Trophoblast cell (in vitro differentiated cells and primary cell): ENCODE measurements at regions not wholly inside any gene's neighbourhood (a gene's known extent, or its start where the extent isn't known, plus 50 kb on each side); places are given as distances from the start of the nearest gene placed in this dataset.
A peak's percentile ranks its signal among the peaks of the same experiment; 100 is the strongest.
"Not testable (repeated sequence)": the region's sequence is repeated elsewhere in the genome, so short reads cannot be mapped to it uniquely, and the experiment has no call there.

Experiments
- DNase-seq, 2 donors: peaks; one replicate each; pipeline ENCODE4 v3.0.0-alpha.2; 2016
- H2AFZ ChIP-seq: 2 replicates; pipeline ENCODE4 v1.6.1; 2013; ENCODE audit warnings: low read length, moderate library complexity, mild to moderate bottlenecking; ENCODE audit not compliant: insufficient read depth, poor library complexity
- H2AK5ac ChIP-seq: 2 replicates; pipeline ENCODE4 v1.6.1; 2013; ENCODE audit warnings: mild to moderate bottlenecking, low read length
- H2BK120ac ChIP-seq: 2 replicates; pipeline ENCODE4 v1.6.1; 2013; ENCODE audit warnings: low read length, mild to moderate bottlenecking, moderate library complexity; ENCODE audit not compliant: insufficient read depth, poor library complexity
- H2BK12ac ChIP-seq: 2 replicates; pipeline ENCODE4 v1.6.1; 2013; ENCODE audit warnings: mild to moderate bottlenecking, low read length, moderate library complexity
- H2BK5ac ChIP-seq: 2 replicates; pipeline ENCODE4 v1.6.1; 2013; ENCODE audit warnings: low read length, low read depth, moderate library complexity, mild to moderate bottlenecking; ENCODE audit not compliant: poor library complexity
- H3K14ac ChIP-seq: 2 replicates; pipeline ENCODE4 v1.6.1; 2013; ENCODE audit warnings: mild to moderate bottlenecking, low read length
- H3K18ac ChIP-seq: 2 replicates; pipeline ENCODE4 v1.6.1; 2013; ENCODE audit warnings: mild to moderate bottlenecking, low read length
- H3K23ac ChIP-seq: 2 replicates; pipeline ENCODE4 v1.6.1; 2013; ENCODE audit warnings: low read length
- H3K27ac ChIP-seq: 2 replicates; pipeline ENCODE4 v1.5.1; 2013; ENCODE audit warnings: low read depth, mild to moderate bottlenecking, inconsistent platforms, low read length, moderate library complexity
- H3K27me3 ChIP-seq: 2 replicates; pipeline ENCODE4 v1.6.1; 2013; ENCODE audit warnings: inconsistent platforms, mild to moderate bottlenecking, low read length, moderate library complexity; ENCODE audit not compliant: insufficient read depth
- H3K36me3 ChIP-seq, 2 experiments: 1 replicate in 1 of 2; 2 replicates in 1 of 2; pipeline ENCODE4 v1.6.1; 2013; ENCODE audit warnings: low read length in 2 of 2, mild to moderate bottlenecking in 2 of 2, moderate library complexity in 1 of 2; ENCODE audit not compliant: insufficient read depth in 2 of 2, control insufficient read depth in 1 of 2
- H3K4ac ChIP-seq: 2 replicates; pipeline ENCODE4 v1.6.1; 2013; ENCODE audit warnings: low read depth, mild to moderate bottlenecking, low read length, moderate library complexity
- H3K4me1 ChIP-seq, 2 experiments: 1 replicate in 1 of 2; 2 replicates in 1 of 2; pipeline ENCODE4 v1.6.1; 2013; ENCODE audit warnings: low read length in 2 of 2, mild to moderate bottlenecking in 2 of 2, moderate library complexity in 1 of 2; ENCODE audit not compliant: insufficient read depth in 2 of 2, control insufficient read depth in 1 of 2
- H3K4me2 ChIP-seq: 2 replicates; pipeline ENCODE4 v1.6.1; 2013; ENCODE audit warnings: inconsistent platforms, mild to moderate bottlenecking, low read length, moderate library complexity
- H3K4me3 ChIP-seq: 2 replicates; pipeline ENCODE4 v1.5.1; 2013; ENCODE audit warnings: mild to moderate bottlenecking, low read depth, low read length, inconsistent platforms
- H3K79me1 ChIP-seq: one replicate; pipeline ENCODE4 v1.6.1; 2013; ENCODE audit warnings: low read length
- H3K79me2 ChIP-seq: 2 replicates; pipeline ENCODE4 v1.6.1; 2013; ENCODE audit warnings: low read length, mild to moderate bottlenecking; ENCODE audit not compliant: control insufficient read depth, insufficient read depth, poor library complexity
- H3K9ac ChIP-seq: 2 replicates; pipeline ENCODE4 v1.6.1; 2013; ENCODE audit warnings: mild to moderate bottlenecking, low read length
- H3K9me3 ChIP-seq: 2 replicates; pipeline ENCODE4 v1.6.1; 2013; ENCODE audit warnings: low read depth, mild to moderate bottlenecking, control low read depth, inconsistent platforms, low read length; ENCODE audit not compliant: insufficient read depth
- H4K12ac ChIP-seq: 2 replicates; pipeline ENCODE4 v1.6.1; 2013; ENCODE audit warnings: low read depth, mild to moderate bottlenecking, low read length, moderate library complexity
- H4K8ac ChIP-seq: 2 replicates; pipeline ENCODE4 v1.6.1; 2013; ENCODE audit warnings: low read depth, mild to moderate bottlenecking, low read length, moderate library complexity
- H4K91ac ChIP-seq: one replicate; pipeline ENCODE4 v1.6.1; 2013; ENCODE audit warnings: low read depth, mild to moderate bottlenecking, low read length, moderate library complexity
- WGBS: extraction: QIAGEN DNeasy Blood & Tissue Kit; methylation state at CpG from one replicate; pipeline ENCODE4 v1.1.7; 2013; ENCODE audit warnings: missing lambda C conversion rate; ENCODE audit not compliant: insufficient read length, insufficient coverage; ENCODE audit errors: extremely low coverage; 5-methylcytosine and 5-hydroxymethylcytosine counted together

- Histone ChIP-seq H4K8ac (no peak overlapping the region), H3K18ac (no peak overlapping the region), H4K12ac (no peak overlapping the region), H3K79me1 (no peaks in the 10 kb centered on the region), H3K4me2 (no peak overlapping the region), H3K36me3 (no peaks in the 10 kb centered on the region), H3K27me3 (no peaks in the 10 kb centered on the region), H3K79me2 (no peaks in the 10 kb centered on the region), H3K14ac (no peak overlapping the region), H3K4me3 (no peak overlapping the region), H2AK5ac (no peak overlapping the region), H3K4me1 (no peaks in the 10 kb centered on the region), H3K9ac (no peak overlapping the region), H3K9me3 (peaks cover 2% of the 10 kb centered on the region), H3K27ac (no peak overlapping the region), H2BK12ac (no peak overlapping the region), H2BK5ac (no peak overlapping the region), H2BK120ac (no peak overlapping the region), H3K4ac (no peak overlapping the region), H4K91ac (no peak overlapping the region), H3K23ac (no peak overlapping the region), H2AFZ (no peak overlapping the region)
- DNase-seq = peak; percentile 34 to 49
- WGBS = no CpG with 5 or more reads among the region's 3 CpGs
Measured at GRCh38 chr20:43404878-43405277, 52.8 kb upstream of the SRSF6 start.

GRCh38 chr20:43400882-43401281 is 56.8 kb upstream of the SRSF6 start:
- H3K9ac ChIP-seq, H3K9me3 ChIP-seq, H2AK5ac ChIP-seq, H3K4me2 ChIP-seq, H3K79me2 ChIP-seq, H3K27ac ChIP-seq, H3K4ac ChIP-seq, H2AFZ ChIP-seq, H3K23ac ChIP-seq, H3K14ac ChIP-seq, H3K79me1 ChIP-seq, H4K12ac ChIP-seq, H3K4me3 ChIP-seq, H2BK5ac ChIP-seq, H3K4me1 ChIP-seq, DNase-seq, H2BK12ac ChIP-seq, H3K18ac ChIP-seq, H2BK120ac ChIP-seq, H4K8ac ChIP-seq, H3K36me3 ChIP-seq, H3K27me3 ChIP-seq, H4K91ac ChIP-seq: not testable (repeated sequence)
- no CpG with 5 or more reads among the region's 6 CpGs for WGBS

GRCh38 chr20:43398676-43399324 is 58.9 kb upstream of the SRSF6 start:
- H2AK5ac ChIP-seq = no peak overlapping the region
- no peaks in the 10 kb centered on the region for H3K4me1 ChIP-seq
- H3K27me3 ChIP-seq = no peaks in the 10 kb centered on the region
- no peak overlapping the region for H2AFZ ChIP-seq
- H3K36me3 ChIP-seq = no peaks in the 10 kb centered on the region
- H3K23ac ChIP-seq = no peak overlapping the region
- DNase-seq = no peak
- no peaks in the 10 kb centered on the region for H3K79me2 ChIP-seq
- WGBS = no CpG with 5 or more reads among the region's 8 CpGs
- H4K91ac ChIP-seq = no peak overlapping the region
- no peak overlapping the region for H2BK5ac ChIP-seq
- no peak overlapping the region for H4K12ac ChIP-seq
- H3K9ac ChIP-seq = no peak overlapping the region
- no peak overlapping the region for H4K8ac ChIP-seq
- no peak overlapping the region for H3K14ac ChIP-seq
- no peak overlapping the region for H3K27ac ChIP-seq
- H3K79me1 ChIP-seq = no peaks in the 10 kb centered on the region
- H3K9me3 ChIP-seq = no peaks in the 10 kb centered on the region
- H3K4me3 ChIP-seq = no peak overlapping the region
- H3K4me2 ChIP-seq = no peak overlapping the region
- no peak overlapping the region for H3K18ac ChIP-seq
- no peak overlapping the region for H2BK120ac ChIP-seq
- no peak overlapping the region for H2BK12ac ChIP-seq
- no peak overlapping the region for H3K4ac ChIP-seq

GRCh38 chr20:43397147-43397546 is 60.5 kb upstream of the SRSF6 start:
- H3K4me2 ChIP-seq = no peak overlapping the region
- H3K4ac ChIP-seq = no peak overlapping the region
- no peak overlapping the region for H3K9ac ChIP-seq
- no CpG with 5 or more reads among the region's 2 CpGs for WGBS
- no peak overlapping the region for H4K12ac ChIP-seq
- no peaks in the 10 kb centered on the region for H3K36me3 ChIP-seq
- no peaks in the 10 kb centered on the region for H3K27me3 ChIP-seq
- H3K79me2 ChIP-seq = no peaks in the 10 kb centered on the region
- H2BK12ac ChIP-seq = no peak overlapping the region
- no peak overlapping the region for H2AFZ ChIP-seq
- H3K14ac ChIP-seq = no peak overlapping the region
- no peaks in the 10 kb centered on the region for H3K9me3 ChIP-seq
- H2AK5ac ChIP-seq = no peak overlapping the region
- no peak overlapping the region for H2BK5ac ChIP-seq
- H2BK120ac ChIP-seq = no peak overlapping the region
- no peak for DNase-seq
- no peak overlapping the region for H4K8ac ChIP-seq
- H3K23ac ChIP-seq = no peak overlapping the region
- no peak overlapping the region for H3K4me3 ChIP-seq
- H3K18ac ChIP-seq = no peak overlapping the region
- H3K79me1 ChIP-seq = no peaks in the 10 kb centered on the region
- H4K91ac ChIP-seq = no peak overlapping the region
- H3K27ac ChIP-seq = no peak overlapping the region
- H3K4me1 ChIP-seq = no peaks in the 10 kb centered on the region
